ENCODE measurements at regions not wholly inside any gene's neighbourhood (a gene's known extent, or its start where the extent isn't known, plus 50 kb on each side); places are given as distances from the start of the nearest gene placed in this dataset.
"Not testable (repeated sequence)": the region's sequence is repeated elsewhere in the genome, so short reads cannot be mapped to it uniquely, and the experiment has no call there.

GRCh38 chr5:43920422-43920821, 317.4 kb downstream of the NNT start:
- DNase-seq = no peak

- no peak for DNase-seq
Observed at GRCh38 chr5:43917925-43918324, 314.9 kb downstream of the NNT start.

GRCh38 chr5:43903129-43903528, 300.1 kb downstream of the NNT start:
- DNase-seq = no peak

GRCh38 chr5:43900974-43901373, 298.0 kb downstream of the NNT start:
- DNase-seq = no peak

- no peak for DNase-seq
Observed at GRCh38 chr5:43895876-43896275, 292.9 kb downstream of the NNT start.

- DNase-seq = no peak
Observed at GRCh38 chr5:43893951-43894684, 291.1 kb downstream of the NNT start.

- no peak for DNase-seq
Observed at GRCh38 chr5:43891112-43891511, 288.1 kb downstream of the NNT start.

GRCh38 chr5:43889233-43889632, 286.3 kb downstream of the NNT start:
- no peak for DNase-seq

GRCh38 chr5:43875741-43876140, 272.8 kb downstream of the NNT start:
- DNase-seq = no peak

GRCh38 chr5:43874772-43875171, 271.8 kb downstream of the NNT start:
- DNase-seq = peak; percentile 31

GRCh38 chr5:43873791-43874190, 270.8 kb downstream of the NNT start:
- DNase-seq = no peak

- DNase-seq = no peak
Observed at GRCh38 chr5:43859309-43859708, 256.3 kb downstream of the NNT start.

- no peak for DNase-seq
Observed at GRCh38 chr5:43855452-43855851, 252.5 kb downstream of the NNT start.

GRCh38 chr5:43854697-43855292, 251.8 kb downstream of the NNT start:
- DNase-seq = no peak

GRCh38 chr5:43852279-43852678, 249.3 kb downstream of the NNT start:
- no peak for DNase-seq

- no peak for DNase-seq
Observed at GRCh38 chr5:43851741-43852140, 248.8 kb downstream of the NNT start.

- DNase-seq = no peak
Observed at GRCh38 chr5:43840424-43841125, 237.6 kb downstream of the NNT start.

GRCh38 chr5:43839218-43839617, 236.2 kb downstream of the NNT start:
- DNase-seq = peak; percentile 89

- no peak for DNase-seq
Observed at GRCh38 chr5:43837996-43838395, 235.0 kb downstream of the NNT start.

- no peak for DNase-seq
Observed at GRCh38 chr5:43837091-43837490, 234.1 kb downstream of the NNT start.

- no peak for DNase-seq
Observed at GRCh38 chr5:43833961-43834360, 231.0 kb downstream of the NNT start.

- not testable (repeated sequence) for DNase-seq
Observed at GRCh38 chr5:43824325-43824964, 221.5 kb downstream of the NNT start.

- not testable (repeated sequence) for DNase-seq
Observed at GRCh38 chr5:43818394-43818793, 215.4 kb downstream of the NNT start.

GRCh38 chr5:43815497-43815896, 212.5 kb downstream of the NNT start:
- no peak for DNase-seq
